SK-N-SH (cell line): ENCODE measurements at regions not wholly inside any gene's neighbourhood (a gene's known extent, or its start where the extent isn't known, plus 50 kb on each side); places are given as distances from the start of the nearest gene placed in this dataset.

Source experiments
- CHD2 ChIP-seq: fragments of 150-350 bp; IDR thresholded peaks from 2 replicates; pipeline ENCODE4 v1.6.1; 2018; ENCODE audit warnings: low read length; ENCODE audit not compliant: partially characterized antibody
- EZH2phosphoT487 ChIP-seq: fragments of 200-600 bp; sonication (generic); IDR thresholded peaks from 2 replicates; pipeline ENCODE4 v1.6.1; 2017; ENCODE audit warnings: low read depth, mixed run types, mild to moderate bottlenecking, antibody characterized with exemption, moderate library complexity, borderline replicate concordance
- FOXM1 ChIP-seq: IDR thresholded peaks from 2 replicates; pipeline ENCODE4 v1.4.0; 2012; ENCODE audit warnings: low read depth, mild to moderate bottlenecking
- JUND ChIP-seq: IDR thresholded peaks from 2 replicates; pipeline ENCODE4 v1.4.0; 2012
- MAX ChIP-seq: IDR thresholded peaks from 2 replicates; pipeline ENCODE4 v1.4.0; 2012; ENCODE audit warnings: low read depth
- POLR2AphosphoS5 ChIP-seq: IDR thresholded peaks from 2 replicates; pipeline ENCODE4 v1.6.1; 2012; ENCODE audit warnings: low read depth, low read length
- TF ChIP-seq, protein P1 (sequence below): fragments of 200-600 bp; sonication (generic); IDR thresholded peaks from 2 replicates; pipeline ENCODE4 v1.6.1; 2017; ENCODE audit warnings: antibody characterized with exemption, mild to moderate bottlenecking, moderate library complexity
- TF ChIP-seq, protein P2 (sequence below): IDR thresholded peaks from 2 replicates; pipeline ENCODE4 v1.4.0; 2012; ENCODE audit warnings: low read depth, borderline replicate concordance
- TF ChIP-seq, protein P3 (sequence below): IDR thresholded peaks from 2 replicates; pipeline ENCODE4 v1.6.1; 2012; ENCODE audit warnings: mild to moderate bottlenecking, low read depth, low read length, moderate library complexity

DNA sequence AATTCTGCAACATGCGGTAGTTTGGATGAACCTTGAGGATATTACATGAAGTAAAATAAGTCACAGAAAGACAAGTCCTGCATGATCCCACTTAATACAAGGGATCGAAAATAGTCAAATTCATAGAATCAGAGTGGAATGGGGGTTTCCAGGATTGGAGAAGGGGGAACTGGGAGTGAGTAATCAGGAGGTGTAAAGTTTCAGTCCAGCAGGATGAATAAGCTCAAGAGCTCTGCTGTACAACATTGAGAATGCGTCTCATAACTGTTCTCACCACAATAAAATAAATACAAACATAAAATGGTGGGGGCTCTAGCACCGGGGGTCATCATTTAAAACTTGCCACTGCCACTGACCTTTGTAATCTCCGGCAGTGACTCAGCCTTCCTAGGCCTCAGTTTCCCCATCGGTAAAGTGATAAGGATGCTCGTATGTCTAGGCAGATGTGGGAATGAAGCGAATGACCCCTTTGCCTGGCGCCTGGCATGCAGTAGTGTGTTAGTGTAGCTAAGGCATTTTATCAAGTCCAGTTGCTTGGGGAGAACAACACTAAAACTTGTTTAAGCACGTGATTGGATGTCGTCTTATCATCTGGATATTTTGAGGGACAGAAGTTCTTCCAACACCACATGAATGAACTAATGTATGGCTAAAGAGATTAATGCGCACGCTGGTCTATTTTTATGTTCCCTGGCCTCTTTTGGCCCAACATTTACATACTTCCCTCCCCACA is 421.1 kb downstream of the QKI start:
- TF ChIP-seq, protein P1, sequence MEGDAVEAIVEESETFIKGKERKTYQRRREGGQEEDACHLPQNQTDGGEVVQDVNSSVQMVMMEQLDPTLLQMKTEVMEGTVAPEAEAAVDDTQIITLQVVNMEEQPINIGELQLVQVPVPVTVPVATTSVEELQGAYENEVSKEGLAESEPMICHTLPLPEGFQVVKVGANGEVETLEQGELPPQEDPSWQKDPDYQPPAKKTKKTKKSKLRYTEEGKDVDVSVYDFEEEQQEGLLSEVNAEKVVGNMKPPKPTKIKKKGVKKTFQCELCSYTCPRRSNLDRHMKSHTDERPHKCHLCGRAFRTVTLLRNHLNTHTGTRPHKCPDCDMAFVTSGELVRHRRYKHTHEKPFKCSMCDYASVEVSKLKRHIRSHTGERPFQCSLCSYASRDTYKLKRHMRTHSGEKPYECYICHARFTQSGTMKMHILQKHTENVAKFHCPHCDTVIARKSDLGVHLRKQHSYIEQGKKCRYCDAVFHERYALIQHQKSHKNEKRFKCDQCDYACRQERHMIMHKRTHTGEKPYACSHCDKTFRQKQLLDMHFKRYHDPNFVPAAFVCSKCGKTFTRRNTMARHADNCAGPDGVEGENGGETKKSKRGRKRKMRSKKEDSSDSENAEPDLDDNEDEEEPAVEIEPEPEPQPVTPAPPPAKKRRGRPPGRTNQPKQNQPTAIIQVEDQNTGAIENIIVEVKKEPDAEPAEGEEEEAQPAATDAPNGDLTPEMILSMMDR: no peak
- TF ChIP-seq POLR2AphosphoS5: no peak
- TF ChIP-seq EZH2phosphoT487: no peak
- no peak for TF ChIP-seq JUND
- TF ChIP-seq, protein P2, sequence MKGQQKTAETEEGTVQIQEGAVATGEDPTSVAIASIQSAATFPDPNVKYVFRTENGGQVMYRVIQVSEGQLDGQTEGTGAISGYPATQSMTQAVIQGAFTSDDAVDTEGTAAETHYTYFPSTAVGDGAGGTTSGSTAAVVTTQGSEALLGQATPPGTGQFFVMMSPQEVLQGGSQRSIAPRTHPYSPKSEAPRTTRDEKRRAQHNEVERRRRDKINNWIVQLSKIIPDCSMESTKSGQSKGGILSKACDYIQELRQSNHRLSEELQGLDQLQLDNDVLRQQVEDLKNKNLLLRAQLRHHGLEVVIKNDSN: no peak
- no peak for TF ChIP-seq FOXM1
- no peak for TF ChIP-seq MAX
- TF ChIP-seq, protein P3, sequence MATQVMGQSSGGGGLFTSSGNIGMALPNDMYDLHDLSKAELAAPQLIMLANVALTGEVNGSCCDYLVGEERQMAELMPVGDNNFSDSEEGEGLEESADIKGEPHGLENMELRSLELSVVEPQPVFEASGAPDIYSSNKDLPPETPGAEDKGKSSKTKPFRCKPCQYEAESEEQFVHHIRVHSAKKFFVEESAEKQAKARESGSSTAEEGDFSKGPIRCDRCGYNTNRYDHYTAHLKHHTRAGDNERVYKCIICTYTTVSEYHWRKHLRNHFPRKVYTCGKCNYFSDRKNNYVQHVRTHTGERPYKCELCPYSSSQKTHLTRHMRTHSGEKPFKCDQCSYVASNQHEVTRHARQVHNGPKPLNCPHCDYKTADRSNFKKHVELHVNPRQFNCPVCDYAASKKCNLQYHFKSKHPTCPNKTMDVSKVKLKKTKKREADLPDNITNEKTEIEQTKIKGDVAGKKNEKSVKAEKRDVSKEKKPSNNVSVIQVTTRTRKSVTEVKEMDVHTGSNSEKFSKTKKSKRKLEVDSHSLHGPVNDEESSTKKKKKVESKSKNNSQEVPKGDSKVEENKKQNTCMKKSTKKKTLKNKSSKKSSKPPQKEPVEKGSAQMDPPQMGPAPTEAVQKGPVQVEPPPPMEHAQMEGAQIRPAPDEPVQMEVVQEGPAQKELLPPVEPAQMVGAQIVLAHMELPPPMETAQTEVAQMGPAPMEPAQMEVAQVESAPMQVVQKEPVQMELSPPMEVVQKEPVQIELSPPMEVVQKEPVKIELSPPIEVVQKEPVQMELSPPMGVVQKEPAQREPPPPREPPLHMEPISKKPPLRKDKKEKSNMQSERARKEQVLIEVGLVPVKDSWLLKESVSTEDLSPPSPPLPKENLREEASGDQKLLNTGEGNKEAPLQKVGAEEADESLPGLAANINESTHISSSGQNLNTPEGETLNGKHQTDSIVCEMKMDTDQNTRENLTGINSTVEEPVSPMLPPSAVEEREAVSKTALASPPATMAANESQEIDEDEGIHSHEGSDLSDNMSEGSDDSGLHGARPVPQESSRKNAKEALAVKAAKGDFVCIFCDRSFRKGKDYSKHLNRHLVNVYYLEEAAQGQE: no peak
- no peak for TF ChIP-seq CHD2
